ENCODE measurements at regions not wholly inside any gene's neighbourhood (a gene's known extent, or its start where the extent isn't known, plus 50 kb on each side); places are given as distances from the start of the nearest gene placed in this dataset.

DNA sequence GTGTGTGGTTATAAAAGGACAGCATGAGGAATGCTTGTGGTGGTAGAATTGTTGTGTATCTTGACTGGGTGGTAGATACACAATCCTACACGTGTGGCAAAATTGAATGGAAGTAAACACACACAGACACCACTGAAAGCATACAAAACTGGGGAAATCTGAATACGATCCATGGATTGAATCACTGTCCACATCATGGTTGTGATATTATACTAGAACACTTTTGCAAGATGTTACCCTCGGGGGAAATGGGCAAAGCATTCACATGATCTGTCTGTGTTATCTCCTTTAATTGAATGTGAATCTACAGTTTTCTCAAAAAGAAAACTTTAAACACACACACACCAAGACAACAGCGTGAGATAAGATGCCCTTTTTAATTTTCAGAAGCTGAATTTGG is 165.2 kb upstream of the CELF2 start:
- no peaks in the 10 kb centered on the region for H3K27me3 ChIP-seq (ENCODE audit: insufficient read depth, low read length)
- H3K4me1 ChIP-seq (ENCODE audit: insufficient read depth, low read length) = no peaks in the 10 kb centered on the region
- no peak overlapping the region for H3K4me3 ChIP-seq (ENCODE audit: low read length)
- no peaks in the 10 kb centered on the region for H3K9me3 ChIP-seq (ENCODE audit: low read depth, low read length)

GRCh38 chr10:10853954-10854353 is 163.7 kb upstream of the CELF2 start:
- no peak overlapping the region for H3K4me3 ChIP-seq (ENCODE audit: low read length)
- H3K27me3 ChIP-seq (ENCODE audit: insufficient read depth, low read length) = no peaks in the 10 kb centered on the region
- H3K9me3 ChIP-seq (ENCODE audit: low read depth, low read length) = no peaks in the 10 kb centered on the region
- H3K4me1 ChIP-seq (ENCODE audit: insufficient read depth, low read length) = no peaks in the 10 kb centered on the region

DNA sequence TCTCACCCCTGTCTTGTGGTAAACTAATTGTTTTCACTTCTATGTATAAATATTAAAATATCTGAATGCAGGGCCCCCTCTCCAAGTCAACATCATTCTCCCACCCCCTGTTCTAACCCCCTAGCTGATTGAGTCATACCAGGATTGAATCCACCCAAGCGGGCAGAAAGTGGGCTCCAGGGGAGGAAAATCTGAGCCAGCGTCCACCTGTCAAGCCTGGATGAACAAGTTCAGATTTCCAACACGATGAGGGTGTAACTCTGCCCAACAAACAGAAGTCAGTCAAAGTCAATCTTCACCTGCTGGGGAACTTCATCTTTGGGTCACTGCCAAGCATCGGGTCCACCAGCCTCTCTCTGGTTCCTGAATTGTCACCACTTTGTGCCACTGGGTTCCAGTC is 162.9 kb upstream of the CELF2 start:
- Histone ChIP-seq H3K27me3 (ENCODE audit: insufficient read depth, low read length) (no peaks in the 10 kb centered on the region), H3K9me3 (ENCODE audit: low read depth, low read length) (no peaks in the 10 kb centered on the region), H3K4me3 (ENCODE audit: low read length) (no peak overlapping the region), H3K4me1 (ENCODE audit: insufficient read depth, low read length) (no peaks in the 10 kb centered on the region)

DNA sequence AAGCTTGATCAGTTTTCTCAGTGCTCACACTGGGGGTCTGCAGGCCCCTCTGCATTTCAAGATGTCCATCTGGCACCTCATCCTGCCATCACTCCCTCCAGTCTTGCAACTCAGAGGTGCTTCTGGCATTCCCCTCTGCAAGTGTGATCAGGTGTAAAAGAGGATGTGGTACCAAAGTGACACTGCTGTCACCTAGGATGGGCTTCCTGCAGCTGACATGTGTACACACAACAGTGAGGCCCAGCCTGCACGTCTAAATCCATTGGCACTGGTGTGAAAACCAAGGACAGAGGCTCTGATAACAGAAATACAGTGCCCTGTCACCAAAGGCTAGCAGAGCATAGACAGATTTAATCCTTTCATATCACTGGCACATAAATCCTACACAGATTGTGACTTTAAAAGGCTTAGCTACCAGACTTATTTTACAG is 162.5 kb upstream of the CELF2 start:
- H3K9me3 ChIP-seq (ENCODE audit: low read depth, low read length) = no peaks in the 10 kb centered on the region
- no peaks in the 10 kb centered on the region for H3K4me1 ChIP-seq (ENCODE audit: insufficient read depth, low read length)
- H3K4me3 ChIP-seq (ENCODE audit: low read length) = no peak overlapping the region
- no peaks in the 10 kb centered on the region for H3K27me3 ChIP-seq (ENCODE audit: insufficient read depth, low read length)

DNA sequence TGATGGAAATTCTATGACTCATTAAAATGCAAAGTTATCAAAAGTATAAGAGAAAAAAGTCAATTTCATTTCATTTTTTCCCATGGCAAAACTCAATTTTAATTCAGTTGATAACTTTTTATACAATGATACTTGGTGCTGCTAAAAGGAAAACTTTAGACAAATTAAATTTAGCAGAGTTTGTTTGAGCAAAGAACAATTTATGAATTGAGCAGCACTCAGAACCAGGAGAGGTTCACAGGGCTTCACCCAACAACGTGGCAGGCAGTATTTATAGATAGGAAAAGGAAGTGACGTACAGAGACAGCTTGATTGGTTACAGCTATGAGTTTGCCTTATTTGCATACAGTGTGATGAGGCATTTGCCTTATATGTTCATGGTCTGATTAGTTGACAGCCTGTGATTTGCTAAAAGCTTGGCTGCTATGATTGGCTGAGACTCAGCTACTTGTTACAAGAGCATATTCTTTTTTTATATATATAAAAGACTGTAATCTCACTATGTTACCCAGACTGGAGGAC is 157.2 kb upstream of the CELF2 start:
- Histone ChIP-seq H3K27me3 (ENCODE audit: insufficient read depth, low read length) (no peaks in the 10 kb centered on the region), H3K4me1 (ENCODE audit: insufficient read depth, low read length) (no peaks in the 10 kb centered on the region), H3K9me3 (ENCODE audit: low read depth, low read length) (peaks cover 4% of the 10 kb centered on the region)

DNA sequence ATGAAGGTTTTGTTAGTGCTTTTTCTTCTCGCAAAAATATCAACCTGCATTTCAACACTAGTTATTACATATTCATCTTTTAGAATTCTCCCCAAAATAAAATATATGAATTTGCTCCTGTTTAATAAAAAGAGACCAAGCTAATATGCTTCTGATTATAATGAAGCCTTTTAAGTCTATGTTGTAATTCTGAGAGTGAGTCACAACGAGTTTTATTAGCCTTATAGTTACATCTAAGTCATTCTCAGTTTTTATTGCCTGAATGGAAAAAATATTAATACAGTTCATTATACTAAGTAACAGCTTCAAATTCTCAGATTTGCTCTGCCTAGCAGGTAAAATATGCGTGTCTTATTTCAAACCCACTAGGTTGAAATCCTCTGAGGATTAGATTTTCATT is 152.4 kb upstream of the CELF2 start:
- Histone ChIP-seq H3K9me3 (ENCODE audit: low read depth, low read length) (peaks cover 4% of the 10 kb centered on the region), H3K27me3 (ENCODE audit: insufficient read depth, low read length) (no peaks in the 10 kb centered on the region), H3K4me1 (ENCODE audit: insufficient read depth, low read length) (no peaks in the 10 kb centered on the region), H3K4me3 (ENCODE audit: low read length) (no peak overlapping the region)

More for the DNA sequence above, 157.2 kb upstream of the CELF2 start:
- no peak overlapping the region for H3K4me3 ChIP-seq (ENCODE audit: low read length)

- Histone ChIP-seq H3K4me3 (ENCODE audit: low read length) (no peak overlapping the region), H3K9me3 (ENCODE audit: low read depth, low read length) (peaks cover 4% of the 10 kb centered on the region), H3K4me1 (ENCODE audit: insufficient read depth, low read length) (no peaks in the 10 kb centered on the region), H3K27me3 (ENCODE audit: insufficient read depth, low read length) (no peaks in the 10 kb centered on the region)
Measured at GRCh38 chr10:10865913-10866312, 151.8 kb upstream of the CELF2 start.

DNA sequence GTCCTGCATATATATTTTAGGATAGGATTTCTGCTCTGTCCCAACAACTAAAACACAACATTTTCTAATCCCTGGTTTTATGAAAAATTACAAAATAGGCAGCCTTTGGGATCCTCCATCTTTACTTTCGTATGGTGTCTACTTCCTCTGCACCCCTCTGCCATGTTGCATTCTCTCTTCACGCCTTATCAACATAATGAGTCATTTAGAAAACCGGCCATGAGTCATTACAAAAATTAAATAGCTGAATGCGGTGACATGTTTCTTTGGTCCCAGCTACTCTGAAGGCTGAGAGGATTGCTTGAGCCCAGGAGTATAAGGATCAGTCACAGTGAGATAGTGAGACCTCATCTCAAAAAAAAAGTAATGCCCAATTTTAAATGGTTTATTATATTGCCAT is 148.1 kb upstream of the CELF2 start:
- no peaks in the 10 kb centered on the region for H3K4me1 ChIP-seq (ENCODE audit: insufficient read depth, low read length)
- H3K27me3 ChIP-seq (ENCODE audit: insufficient read depth, low read length) = peaks cover 12% of the 10 kb centered on the region
- H3K9me3 ChIP-seq (ENCODE audit: low read depth, low read length) = no peaks in the 10 kb centered on the region
- no peak overlapping the region for H3K4me3 ChIP-seq (ENCODE audit: low read length)

GRCh38 chr10:10870523-10871241 is 147.0 kb upstream of the CELF2 start:
- H3K9me3 ChIP-seq (ENCODE audit: low read depth, low read length) = no peaks in the 10 kb centered on the region
- H3K4me1 ChIP-seq (ENCODE audit: insufficient read depth, low read length) = no peaks in the 10 kb centered on the region
- H3K27me3 ChIP-seq (ENCODE audit: insufficient read depth, low read length) = peaks cover 12% of the 10 kb centered on the region
- H3K4me3 ChIP-seq (ENCODE audit: low read length) = no peak overlapping the region

GRCh38 chr10:10871352-10871751 is 146.3 kb upstream of the CELF2 start:
- Histone ChIP-seq H3K4me1 (ENCODE audit: insufficient read depth, low read length) (no peaks in the 10 kb centered on the region), H3K9me3 (ENCODE audit: low read depth, low read length) (no peaks in the 10 kb centered on the region), H3K4me3 (ENCODE audit: low read length) (no peak overlapping the region), H3K27me3 (ENCODE audit: insufficient read depth, low read length) (peaks cover 12% of the 10 kb centered on the region)

DNA sequence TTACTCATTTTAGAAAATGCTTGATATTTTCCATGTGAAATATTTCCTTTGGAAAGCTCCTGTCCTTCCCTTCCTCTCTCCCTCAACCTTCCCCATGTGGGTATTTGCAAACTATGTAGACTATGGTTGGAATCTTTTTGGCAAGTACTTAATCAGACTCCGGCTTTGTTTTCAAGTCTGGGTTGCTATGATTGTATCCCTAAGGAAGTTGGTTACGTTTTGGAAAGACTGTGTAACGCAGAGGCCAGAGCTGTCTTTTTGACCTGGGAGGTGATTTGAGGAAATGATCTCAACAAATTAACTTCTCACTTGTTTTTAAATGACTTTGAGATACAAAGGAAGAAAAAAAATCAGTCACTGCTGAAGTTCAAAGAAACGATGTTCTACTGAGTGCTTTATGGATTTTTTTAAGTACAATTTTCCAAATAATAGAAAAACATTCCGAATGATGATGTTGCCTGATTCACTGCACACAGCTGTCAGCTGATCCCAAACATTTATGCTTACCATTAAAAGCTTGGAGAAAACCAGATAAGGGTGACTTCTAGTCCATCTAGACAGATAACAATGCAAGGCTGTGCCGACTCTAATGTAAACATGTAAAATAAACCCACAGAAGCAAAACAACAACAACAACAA is 145.5 kb upstream of the CELF2 start:
- Histone ChIP-seq H3K4me1 (ENCODE audit: insufficient read depth, low read length) (no peaks in the 10 kb centered on the region), H3K9me3 (ENCODE audit: low read depth, low read length) (no peaks in the 10 kb centered on the region), H3K27me3 (ENCODE audit: insufficient read depth, low read length) (peaks cover 12% of the 10 kb centered on the region), H3K4me3 (ENCODE audit: low read length) (no peak overlapping the region)

GRCh38 chr10:10872764-10873163 is 144.9 kb upstream of the CELF2 start:
- H3K4me1 ChIP-seq (ENCODE audit: insufficient read depth, low read length) = no peaks in the 10 kb centered on the region
- H3K9me3 ChIP-seq (ENCODE audit: low read depth, low read length) = no peaks in the 10 kb centered on the region
- H3K4me3 ChIP-seq (ENCODE audit: low read length) = no peak overlapping the region
- H3K27me3 ChIP-seq (ENCODE audit: insufficient read depth, low read length) = peaks cover 12% of the 10 kb centered on the region

DNA sequence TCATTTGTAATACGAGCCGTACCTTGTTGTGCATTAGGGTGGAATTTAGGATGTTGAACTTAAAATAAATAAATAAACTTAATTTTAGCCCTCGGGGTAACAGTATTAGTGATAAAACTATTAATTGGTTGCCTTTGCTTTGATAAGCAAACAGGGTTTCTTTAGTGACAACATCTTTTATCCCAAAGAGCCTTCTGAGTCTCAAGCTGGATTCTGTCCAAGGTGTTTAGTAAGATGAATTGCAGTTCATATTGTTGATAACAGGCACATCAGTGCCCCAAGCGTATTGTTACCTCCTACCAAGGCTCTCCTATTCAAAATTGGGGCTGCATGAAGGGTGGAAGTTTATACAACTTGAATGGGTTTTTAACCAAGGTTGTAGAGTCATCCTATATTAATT is 144.4 kb upstream of the CELF2 start:
- H3K9me3 ChIP-seq (ENCODE audit: low read depth, low read length) = no peaks in the 10 kb centered on the region
- H3K4me1 ChIP-seq (ENCODE audit: insufficient read depth, low read length) = no peaks in the 10 kb centered on the region
- H3K4me3 ChIP-seq (ENCODE audit: low read length) = no peak overlapping the region
- H3K27me3 ChIP-seq (ENCODE audit: insufficient read depth, low read length) = peaks cover 12% of the 10 kb centered on the region

DNA sequence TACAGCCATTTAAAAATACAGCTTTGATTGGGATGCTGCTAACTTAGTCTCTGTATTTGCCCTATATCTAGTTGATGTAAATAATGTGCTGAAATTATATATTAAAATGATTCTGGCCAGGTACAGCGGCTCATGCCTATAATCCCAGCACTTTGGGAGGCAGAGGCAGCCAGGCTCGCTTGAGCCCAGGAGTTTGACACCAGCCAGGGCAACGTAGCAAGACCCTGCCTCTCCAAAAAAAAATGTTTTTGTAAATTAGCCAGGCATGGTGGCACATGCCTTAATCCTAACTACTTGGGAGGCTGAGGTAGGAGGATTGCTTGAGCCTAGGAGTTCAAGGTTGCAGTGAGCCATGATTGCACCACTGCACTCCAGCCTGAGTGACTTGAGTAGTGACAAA is 143.8 kb upstream of the CELF2 start:
- Histone ChIP-seq H3K4me3 (ENCODE audit: low read length) (no peak overlapping the region), H3K27me3 (ENCODE audit: insufficient read depth, low read length) (peaks cover 12% of the 10 kb centered on the region), H3K9me3 (ENCODE audit: low read depth, low read length) (no peaks in the 10 kb centered on the region), H3K4me1 (ENCODE audit: insufficient read depth, low read length) (no peaks in the 10 kb centered on the region)

DNA sequence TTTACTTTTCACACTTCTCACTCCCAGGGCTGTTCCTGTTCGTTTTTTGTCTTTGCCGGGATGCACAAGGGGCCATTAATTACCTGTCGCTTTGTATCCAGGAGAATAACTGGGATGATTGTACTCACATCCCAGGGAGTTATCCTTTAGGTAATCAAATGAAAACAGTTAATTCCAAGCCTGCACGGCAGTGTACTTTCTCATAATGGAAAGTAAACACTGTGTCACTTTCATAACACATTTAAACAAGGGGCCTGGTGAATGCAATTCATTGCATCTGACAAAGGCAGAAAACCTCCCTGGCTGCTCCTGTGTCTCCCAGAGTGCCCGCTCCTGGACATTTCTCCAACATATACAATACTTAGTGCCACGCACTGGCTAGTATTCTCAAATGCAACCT is 138.7 kb upstream of the CELF2 start:
- no peak overlapping the region for H3K4me3 ChIP-seq (ENCODE audit: low read length)
- H3K4me1 ChIP-seq (ENCODE audit: insufficient read depth, low read length) = no peaks in the 10 kb centered on the region
- peaks cover 2% of the 10 kb centered on the region for H3K9me3 ChIP-seq (ENCODE audit: low read depth, low read length)
- H3K27me3 ChIP-seq (ENCODE audit: insufficient read depth, low read length) = no peaks in the 10 kb centered on the region

Measured in mononuclear cell (primary cell).